IPS-18a (cell line): ENCODE measurements at regions not wholly inside any gene's neighbourhood (a gene's known extent, or its start where the extent isn't known, plus 50 kb on each side); places are given as distances from the start of the nearest gene placed in this dataset.
"Not testable (repeated sequence)": the region's sequence is repeated elsewhere in the genome, so short reads cannot be mapped to it uniquely, and the experiment has no call there.

Experiments
- H3K27ac ChIP-seq: one replicate; pipeline ENCODE4 v1.5.1; 2013; ENCODE audit warnings: low read length
- H3K27me3 ChIP-seq: one replicate; pipeline ENCODE4 v1.6.1; 2013; ENCODE audit warnings: mild to moderate bottlenecking, low read length; ENCODE audit not compliant: control insufficient read depth, insufficient read depth
- H3K36me3 ChIP-seq: one replicate; pipeline ENCODE4 v1.6.1; 2013; ENCODE audit warnings: low read depth, low read length; ENCODE audit not compliant: control insufficient read depth
- H3K4me1 ChIP-seq: one replicate; pipeline ENCODE4 v1.6.1; 2013; ENCODE audit warnings: low read depth, low read length; ENCODE audit not compliant: control insufficient read depth
- H3K4me3 ChIP-seq: one replicate; pipeline ENCODE4 v1.5.1; 2013; ENCODE audit warnings: low read length
- H3K9ac ChIP-seq: one replicate; pipeline ENCODE4 v1.6.1; 2013; ENCODE audit warnings: mild to moderate bottlenecking, low read length, moderate library complexity
- H3K9me3 ChIP-seq: one replicate; pipeline ENCODE4 v1.6.1; 2013; ENCODE audit warnings: low read depth, low read length; ENCODE audit not compliant: control insufficient read depth

- Histone ChIP-seq H3K9me3 (peaks cover 19% of the 10 kb centered on the region), H3K27me3 (no peaks in the 10 kb centered on the region), H3K4me3 (no peak overlapping the region), H3K27ac (no peak overlapping the region), H3K36me3 (no peaks in the 10 kb centered on the region), H3K4me1 (no peaks in the 10 kb centered on the region), H3K9ac (no peak overlapping the region)
Measured at GRCh38 chrX:53883196-53883595, 161.1 kb downstream of the PHF8 start.

DNA sequence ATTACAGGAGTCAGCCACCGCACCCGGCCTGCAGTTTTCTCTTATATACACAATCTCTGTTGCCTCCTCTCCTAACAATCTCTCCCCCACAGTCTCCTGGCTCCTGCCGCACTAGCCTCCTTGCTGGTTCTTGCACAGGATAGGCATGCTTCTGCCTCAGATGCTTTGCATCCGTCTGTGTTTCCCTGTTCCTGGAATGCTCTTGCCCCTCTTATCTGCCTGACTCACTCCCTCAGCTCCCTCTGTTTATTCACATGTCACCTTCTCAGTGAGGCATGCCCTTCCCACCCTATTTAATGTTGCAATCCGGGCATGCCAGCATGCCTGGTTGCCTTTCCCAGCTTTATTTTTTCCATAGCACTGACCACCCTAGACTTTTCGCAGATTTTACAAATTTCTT is 161.9 kb downstream of the PHF8 start:
- H3K4me3 ChIP-seq, result no peak overlapping the region
- no peaks in the 10 kb centered on the region for H3K4me1 ChIP-seq
- H3K36me3 ChIP-seq, result no peaks in the 10 kb centered on the region
- H3K27ac ChIP-seq, result no peak overlapping the region
- no peaks in the 10 kb centered on the region for H3K27me3 ChIP-seq
- H3K9ac ChIP-seq, result no peak overlapping the region
- peaks cover 21% of the 10 kb centered on the region for H3K9me3 ChIP-seq

- peaks cover 24% of the 10 kb centered on the region for H3K9me3 ChIP-seq
- H3K9ac ChIP-seq, H3K27ac ChIP-seq, H3K4me1 ChIP-seq, H3K36me3 ChIP-seq, H3K4me3 ChIP-seq, H3K27me3 ChIP-seq: not testable (repeated sequence)
Measured at GRCh38 chrX:53880786-53881185, 163.5 kb downstream of the PHF8 start.

DNA sequence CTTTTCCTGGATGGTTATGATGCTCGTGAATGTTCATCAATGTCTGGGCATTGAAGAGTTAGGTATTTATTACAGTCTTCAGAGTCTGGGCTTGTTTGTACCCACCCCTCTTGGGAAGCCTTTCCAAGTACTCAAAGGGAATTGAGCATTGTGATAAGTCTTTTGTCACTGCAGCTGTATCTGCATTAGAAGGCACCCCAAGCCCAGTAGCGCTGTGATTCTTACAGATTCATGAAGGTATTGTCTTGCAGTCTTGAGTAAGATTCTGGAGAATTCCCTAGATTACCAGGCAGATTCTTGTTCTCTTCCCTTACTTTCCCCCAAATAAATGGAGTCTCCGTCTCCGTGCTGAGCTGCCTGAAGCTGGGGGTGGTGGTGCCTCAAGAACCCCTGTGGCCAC is 173.4 kb upstream of the HUWE1 start:
- Histone ChIP-seq H3K9ac (no peak overlapping the region), H3K27me3 (no peaks in the 10 kb centered on the region), H3K27ac (no peak overlapping the region), H3K9me3 (peaks cover 26% of the 10 kb centered on the region), H3K36me3 (no peaks in the 10 kb centered on the region), H3K4me1 (no peaks in the 10 kb centered on the region), H3K4me3 (no peak overlapping the region)

GRCh38 chrX:53831662-53832635 is 145.4 kb upstream of the HUWE1 start:
- Histone ChIP-seq H3K9me3 (peaks cover 7% of the 10 kb centered on the region), H3K36me3 (no peaks in the 10 kb centered on the region), H3K4me3 (no peak overlapping the region), H3K27me3 (no peaks in the 10 kb centered on the region), H3K4me1 (no peaks in the 10 kb centered on the region), H3K9ac (no peak overlapping the region), H3K27ac (no peak overlapping the region)

DNA sequence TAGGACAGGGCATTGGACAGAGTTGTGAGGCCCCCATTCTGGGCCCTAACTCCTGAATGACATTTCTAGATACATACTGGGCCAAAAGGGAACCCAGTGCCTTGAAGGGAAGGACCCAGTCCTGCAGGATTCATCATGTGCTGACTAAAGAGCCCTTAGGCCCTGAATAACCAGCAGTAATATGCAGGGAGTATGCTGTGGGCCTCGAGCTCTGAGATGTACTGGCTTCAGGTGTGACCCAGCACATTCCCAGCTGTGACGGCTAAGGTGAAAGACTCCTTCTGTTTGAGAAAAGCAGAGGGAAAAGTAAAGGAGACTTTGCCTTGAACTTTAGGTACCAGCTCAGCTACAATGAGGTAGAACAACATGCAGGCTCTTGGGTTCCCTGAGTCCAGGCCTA is 138.2 kb upstream of the HUWE1 start:
- H3K27me3 ChIP-seq, result no peaks in the 10 kb centered on the region
- H3K9ac ChIP-seq, result no peak overlapping the region
- H3K27ac ChIP-seq, result no peak overlapping the region
- no peaks in the 10 kb centered on the region for H3K4me1 ChIP-seq
- H3K36me3 ChIP-seq, result no peaks in the 10 kb centered on the region
- H3K9me3 ChIP-seq, result peaks cover 4% of the 10 kb centered on the region
- no peak overlapping the region for H3K4me3 ChIP-seq

- not testable (repeated sequence) for H3K4me1 ChIP-seq, H3K27me3 ChIP-seq, H3K36me3 ChIP-seq, H3K9me3 ChIP-seq, H3K27ac ChIP-seq, H3K4me3 ChIP-seq, H3K9ac ChIP-seq
Measured at GRCh38 chrX:53818115-53818514, 131.6 kb upstream of the HUWE1 start.

DNA sequence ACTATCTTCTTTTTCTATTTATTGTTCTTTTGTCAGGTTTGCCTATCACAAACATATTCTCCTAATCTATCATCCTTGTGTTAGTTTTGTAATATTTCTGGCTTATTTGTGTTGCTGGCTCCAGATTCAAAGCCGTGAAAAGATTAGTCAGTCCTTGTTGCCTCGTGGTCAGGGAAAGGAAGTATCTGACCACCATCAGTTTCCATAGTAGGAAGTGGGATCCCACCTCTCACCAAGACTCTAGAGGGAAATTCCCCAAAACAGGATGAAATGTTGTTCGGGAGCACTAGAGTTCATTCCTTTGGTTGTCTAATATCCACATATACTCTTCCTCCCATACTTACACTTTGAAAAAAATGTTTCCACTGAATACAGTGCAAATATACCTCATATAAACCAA is 131.0 kb upstream of the HUWE1 start:
- no peaks in the 10 kb centered on the region for H3K27me3 ChIP-seq
- no peak overlapping the region for H3K4me3 ChIP-seq
- no peak overlapping the region for H3K27ac ChIP-seq
- H3K4me1 ChIP-seq, result no peaks in the 10 kb centered on the region
- H3K9ac ChIP-seq, result no peak overlapping the region
- H3K36me3 ChIP-seq, result no peaks in the 10 kb centered on the region
- H3K9me3 ChIP-seq, result no peaks in the 10 kb centered on the region

GRCh38 chrX:53813670-53814440 is 127.3 kb upstream of the HUWE1 start:
- Histone ChIP-seq H3K9ac (no peak overlapping the region), H3K4me1 (no peaks in the 10 kb centered on the region), H3K4me3 (no peak overlapping the region), H3K27ac (no peak overlapping the region), H3K36me3 (no peaks in the 10 kb centered on the region), H3K9me3 (peaks cover 4% of the 10 kb centered on the region), H3K27me3 (no peaks in the 10 kb centered on the region)

GRCh38 chrX:53798281-53798680 is 111.8 kb upstream of the HUWE1 start:
- Histone ChIP-seq H3K27ac (no peak overlapping the region), H3K9me3 (peaks cover 21% of the 10 kb centered on the region), H3K4me1 (peaks cover 8% of the 10 kb centered on the region), H3K36me3 (no peaks in the 10 kb centered on the region), H3K9ac (no peak overlapping the region), H3K4me3 (no peak overlapping the region), H3K27me3 (no peaks in the 10 kb centered on the region)

DNA sequence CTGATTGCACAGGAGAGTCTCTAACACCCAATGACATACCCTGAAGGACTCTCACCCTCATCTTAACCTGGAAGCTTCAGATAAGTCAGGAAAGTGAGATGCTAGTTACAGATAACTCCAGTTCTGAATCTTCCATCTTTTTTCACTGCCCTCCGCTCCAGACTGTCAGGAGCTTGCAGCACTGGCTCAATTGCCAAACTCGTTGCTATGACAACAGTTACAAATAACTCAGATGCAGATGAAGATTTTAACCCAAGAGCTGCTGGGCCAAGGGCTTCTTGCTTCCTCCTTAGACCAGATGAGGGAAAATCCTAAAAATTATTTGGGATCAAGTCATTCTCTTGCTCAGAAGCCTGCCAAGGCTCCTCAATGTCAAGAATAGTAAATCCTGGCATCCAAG is 109.1 kb upstream of the HUWE1 start:
- H3K27ac ChIP-seq, result no peak overlapping the region
- H3K27me3 ChIP-seq, result no peaks in the 10 kb centered on the region
- H3K4me1 ChIP-seq, result peaks cover 8% of the 10 kb centered on the region
- peaks cover 7% of the 10 kb centered on the region for H3K9me3 ChIP-seq
- H3K4me3 ChIP-seq, result no peak overlapping the region
- H3K9ac ChIP-seq, result peak overlapping the region; percentile 13
- H3K36me3 ChIP-seq, result no peaks in the 10 kb centered on the region
